CD14-positive monocyte (primary cell): ENCODE measurements at regions not wholly inside any gene's neighbourhood (a gene's known extent, or its start where the extent isn't known, plus 50 kb on each side); places are given as distances from the start of the nearest gene placed in this dataset.

Source experiments
- DNase-seq, 3 donors: peaks; one replicate each; pipeline ENCODE4 v3.0.0-alpha.2; 2011 to 2022
- H2AFZ ChIP-seq: 2 replicates; pipeline ENCODE4 v1.6.0; 2012; ENCODE audit warnings: mild to moderate bottlenecking, low read depth, low read length, inconsistent platforms; ENCODE audit not compliant: insufficient read depth, poor library complexity, severe bottlenecking
- H3K27ac ChIP-seq, 2 donors: 1 replicate in 1 of 2; 2 replicates in 1 of 2; pipeline ENCODE4 v1.5.1; 2012 to 2013; ENCODE audit warnings: low read length in 2 of 2, control low read depth in 1 of 2, inconsistent platforms in 1 of 2, low read depth in 1 of 2, mild to moderate bottlenecking in 1 of 2
- H3K27me3 ChIP-seq, 2 donors: one replicate each; pipeline versions ENCODE4 v1.6.0 to v1.6.1; 2011 to 2013; ENCODE audit warnings: low read length in 2 of 2; ENCODE audit not compliant: control insufficient read depth in 2 of 2, insufficient read depth in 2 of 2
- H3K36me3 ChIP-seq, 2 donors: replicated peaks in 1 of 2; 1 replicate in 1 of 2; 2 replicates in 1 of 2; pipeline versions ENCODE4 v1.5.1 to v1.6.1; 2012 to 2013; ENCODE audit warnings: low read length in 2 of 2, control low read depth in 1 of 2, inconsistent platforms in 1 of 2, mild to moderate bottlenecking in 1 of 2; ENCODE audit not compliant: insufficient read depth in 2 of 2, control insufficient read depth in 1 of 2
- H3K4me1 ChIP-seq, 2 donors: 1 replicate in 1 of 2; 2 replicates in 1 of 2; pipeline versions ENCODE4 v1.5.1 to v1.6.1; 2012 to 2013; ENCODE audit warnings: low read length in 2 of 2, control low read depth in 1 of 2, inconsistent platforms in 1 of 2, mild to moderate bottlenecking in 1 of 2, moderate library complexity in 1 of 2; ENCODE audit not compliant: insufficient read depth in 2 of 2, control insufficient read depth in 1 of 2
- H3K4me2 ChIP-seq: replicated peaks from 2 replicates; pipeline ENCODE3; 2012; ENCODE audit warnings: low read length, moderate library complexity, mild to moderate bottlenecking; ENCODE audit not compliant: poor library complexity, severe bottlenecking; ENCODE audit errors: extremely low read depth
- H3K4me3 ChIP-seq, 3 experiments: fragments of 200-600 bp in 1 of 3; sonication (generic) in 1 of 3; replicated peaks in 1 of 3; 1 replicate in 2 of 3; 2 replicates in 1 of 3; pipeline ENCODE4 v1.5.1; 2011 to 2013; ENCODE audit warnings: low read length in 3 of 3, mild to moderate bottlenecking in 3 of 3, control low read depth in 2 of 3, low read depth in 2 of 3, inconsistent platforms in 1 of 3, moderate library complexity in 1 of 3
- H3K79me2 ChIP-seq: 2 replicates; pipeline ENCODE4 v1.6.0; 2012; ENCODE audit warnings: mild to moderate bottlenecking, control low read depth, inconsistent platforms, low read length, moderate library complexity; ENCODE audit not compliant: insufficient read depth
- H3K9ac ChIP-seq: 2 replicates; pipeline ENCODE4 v1.6.0; 2017; ENCODE audit warnings: low read length, mild to moderate bottlenecking; ENCODE audit not compliant: insufficient read depth, poor library complexity, severe bottlenecking
- H3K9me3 ChIP-seq, 2 donors: replicated peaks in 1 of 2; 1 replicate in 1 of 2; 2 replicates in 1 of 2; pipeline versions ENCODE4 v1.5.1 to v1.6.1; 2012 to 2013; ENCODE audit warnings: low read length in 2 of 2, control low read depth in 1 of 2; ENCODE audit not compliant: control insufficient read depth in 1 of 2, insufficient read depth in 1 of 2
- H4K20me1 ChIP-seq: 2 replicates; pipeline ENCODE4 v1.6.0; 2012; ENCODE audit warnings: mild to moderate bottlenecking, low read length, control low read depth, moderate library complexity; ENCODE audit not compliant: insufficient read depth
- H3K27ac Mint-ChIP-seq, 7 donors: one replicate each; pipeline ENCODE4 v1.8.0; 2020; ENCODE audit warnings: mild to moderate bottlenecking in 7 of 7, mixed read lengths in 7 of 7, moderate library complexity in 6 of 7, inconsistent platforms in 2 of 7
- H3K27me3 Mint-ChIP-seq, 3 donors: one replicate each; pipeline ENCODE4 v1.8.0; 2021 to 2022; ENCODE audit warnings: low read depth in 3 of 3, mild to moderate bottlenecking in 3 of 3, mixed read lengths in 3 of 3, moderate library complexity in 3 of 3, inconsistent platforms in 1 of 3
- H3K36me3 Mint-ChIP-seq, 2 donors: one replicate each; pipeline ENCODE4 v1.8.0; 2020; ENCODE audit warnings: mixed read lengths in 2 of 2, inconsistent platforms in 1 of 2, mild to moderate bottlenecking in 1 of 2
- H3K4me1 Mint-ChIP-seq: one replicate; pipeline ENCODE4 v1.8.0; 2020; ENCODE audit warnings: mild to moderate bottlenecking, mixed read lengths
- H3K4me3 Mint-ChIP-seq, 2 donors: one replicate each; pipeline ENCODE4 v1.8.0; 2020; ENCODE audit warnings: mild to moderate bottlenecking in 2 of 2, mixed read lengths in 2 of 2, moderate library complexity in 1 of 2
- H3K9me3 Mint-ChIP-seq, 7 donors: one replicate each; pipeline ENCODE4 v1.8.0; 2020 to 2022; ENCODE audit warnings: mixed read lengths in 7 of 7, mild to moderate bottlenecking in 6 of 7, moderate library complexity in 6 of 7, inconsistent platforms in 2 of 7
- CTCF ChIP-seq: fragments of 200-600 bp; IDR thresholded peaks from one replicate; pipeline ENCODE4 v1.8.0; 2022; ENCODE audit warnings: antibody characterized with exemption, mild to moderate bottlenecking
- WGBS: methylation state at CpG from one replicate; pipeline ENCODE4 v1.1.5; 2013; ENCODE audit warnings: missing lambda C conversion rate; ENCODE audit not compliant: insufficient coverage; 5-methylcytosine and 5-hydroxymethylcytosine counted together
- intact Hi-C, 2 donors: fragments of 100-400 bp; cut with micrococcal nuclease; formaldehyde crosslinking; loops; one replicate each; pipeline versions ENCODE4 v1.15.0 to v1.15.1; 2023

GRCh38 chr6:140544431-140544830, 1170.0 kb upstream of the CITED2 start:
- Mint-ChIP-seq H3K4me1 (no peaks in the 10 kb centered on the region), H3K9me3 (peaks cover 0 to 5% (median 2%) of the 10 kb centered on the region in 7 donors), H3K4me3 (no peak overlapping the region), H3K27me3 (peaks cover 0 to 2% (median 0%) of the 10 kb centered on the region in 3 donors), H3K27ac (no peak overlapping the region), H3K36me3 (no peaks in the 10 kb centered on the region)
- no peak for TF ChIP-seq CTCF
- DNase-seq = no peak
- H3K9me3 ChIP-seq = no peaks in the 10 kb centered on the region
- no peak overlapping the region for H3K4me2 ChIP-seq
- H3K9ac ChIP-seq = no peak overlapping the region
- H3K36me3 ChIP-seq = no peaks in the 10 kb centered on the region
- no CpG with 5 or more reads among the region's 3 CpGs for WGBS
- no peaks in the 10 kb centered on the region for H3K79me2 ChIP-seq
- H4K20me1 ChIP-seq = no peaks in the 10 kb centered on the region
- no peak overlapping the region for H3K27ac ChIP-seq
- H3K4me1 ChIP-seq = no peaks in the 10 kb centered on the region
- no peak overlapping the region for H3K4me3 ChIP-seq
- no peaks in the 10 kb centered on the region for H3K27me3 ChIP-seq
- intact Hi-C loops = no loop called here
- H2AFZ ChIP-seq = no peak overlapping the region

GRCh38 chr6:140542863-140543262, 1168.4 kb upstream of the CITED2 start:
- Mint-ChIP-seq H3K36me3 (no peaks in the 10 kb centered on the region), H3K9me3 (peaks cover 0 to 6% (median 2%) of the 10 kb centered on the region in 7 donors), H3K4me1 (no peaks in the 10 kb centered on the region), H3K27ac (no peak overlapping the region), H3K27me3 (peaks cover 0 to 2% (median 0%) of the 10 kb centered on the region in 3 donors), H3K4me3 (no peak overlapping the region)
- 94% methylated on average over 2 of the region's 3 CpGs for WGBS
- Histone ChIP-seq H3K27me3 (no peaks in the 10 kb centered on the region), H3K79me2 (no peaks in the 10 kb centered on the region), H2AFZ (no peak overlapping the region), H3K4me2 (no peak overlapping the region), H3K4me3 (no peak overlapping the region), H4K20me1 (no peaks in the 10 kb centered on the region), H3K4me1 (no peaks in the 10 kb centered on the region), H3K9ac (no peak overlapping the region), H3K27ac (no peak overlapping the region), H3K36me3 (no peaks in the 10 kb centered on the region), H3K9me3 (no peaks in the 10 kb centered on the region)
- intact Hi-C loops = no loop called here
- DNase-seq = no peak
- TF ChIP-seq CTCF = no peak
